AG04449 (cell line): ENCODE measurements at regions not wholly inside any gene's neighbourhood (a gene's known extent, or its start where the extent isn't known, plus 50 kb on each side); places are given as distances from the start of the nearest gene placed in this dataset.

ENCODE experiments used
- CTCF ChIA-PET: fragments of 350-600 bp; formaldehyde crosslinking; extraction: SDS; loops from one replicate; lab custom pipeline; 2021; ENCODE audit warnings: antibody characterized with exemption; lab: Yijun Ruan, JAX
- POLR2A ChIA-PET: fragments of 400-600, 350-600 bp; formaldehyde crosslinking; extraction: SDS; loops from one replicate; lab custom pipeline; 2020; ENCODE audit warnings: antibody characterized with exemption, inconsistent platforms; lab: Yijun Ruan, JAX
- DNase-seq: peaks from one replicate; pipeline ENCODE4 v3.0.0-alpha.2; 2010; ENCODE audit warnings: low read depth, low spot score
- H3K4me3 ChIP-seq: 2 replicates; pipeline ENCODE4 v1.5.1; 2011; ENCODE audit warnings: low read depth, mild to moderate bottlenecking, control low read depth, low read length
- TF ChIP-seq, protein P1 (sequence below): IDR thresholded peaks from one replicate; pipeline ENCODE4 v1.5.1; 2011; ENCODE audit warnings: mild to moderate bottlenecking, moderate library complexity, low read length, control low read depth, inconsistent platforms; ENCODE audit not compliant: insufficient read depth; ENCODE audit errors: missing control alignments

GRCh38 chr5:143660625-143661024, 151.3 kb upstream of the HMHB1 start:
- ChIA-PET CTCF (interaction anchor here (0.6 kb wide), 1 partner anchor 339 kb away, joined by 3 read pairs; no protein-coding TSS in a partner anchor), POLR2A (no interaction called here)
- TF ChIP-seq, protein P1, sequence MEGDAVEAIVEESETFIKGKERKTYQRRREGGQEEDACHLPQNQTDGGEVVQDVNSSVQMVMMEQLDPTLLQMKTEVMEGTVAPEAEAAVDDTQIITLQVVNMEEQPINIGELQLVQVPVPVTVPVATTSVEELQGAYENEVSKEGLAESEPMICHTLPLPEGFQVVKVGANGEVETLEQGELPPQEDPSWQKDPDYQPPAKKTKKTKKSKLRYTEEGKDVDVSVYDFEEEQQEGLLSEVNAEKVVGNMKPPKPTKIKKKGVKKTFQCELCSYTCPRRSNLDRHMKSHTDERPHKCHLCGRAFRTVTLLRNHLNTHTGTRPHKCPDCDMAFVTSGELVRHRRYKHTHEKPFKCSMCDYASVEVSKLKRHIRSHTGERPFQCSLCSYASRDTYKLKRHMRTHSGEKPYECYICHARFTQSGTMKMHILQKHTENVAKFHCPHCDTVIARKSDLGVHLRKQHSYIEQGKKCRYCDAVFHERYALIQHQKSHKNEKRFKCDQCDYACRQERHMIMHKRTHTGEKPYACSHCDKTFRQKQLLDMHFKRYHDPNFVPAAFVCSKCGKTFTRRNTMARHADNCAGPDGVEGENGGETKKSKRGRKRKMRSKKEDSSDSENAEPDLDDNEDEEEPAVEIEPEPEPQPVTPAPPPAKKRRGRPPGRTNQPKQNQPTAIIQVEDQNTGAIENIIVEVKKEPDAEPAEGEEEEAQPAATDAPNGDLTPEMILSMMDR, result no peak
- no peak overlapping the region for H3K4me3 ChIP-seq
- no peak for DNase-seq

DNA sequence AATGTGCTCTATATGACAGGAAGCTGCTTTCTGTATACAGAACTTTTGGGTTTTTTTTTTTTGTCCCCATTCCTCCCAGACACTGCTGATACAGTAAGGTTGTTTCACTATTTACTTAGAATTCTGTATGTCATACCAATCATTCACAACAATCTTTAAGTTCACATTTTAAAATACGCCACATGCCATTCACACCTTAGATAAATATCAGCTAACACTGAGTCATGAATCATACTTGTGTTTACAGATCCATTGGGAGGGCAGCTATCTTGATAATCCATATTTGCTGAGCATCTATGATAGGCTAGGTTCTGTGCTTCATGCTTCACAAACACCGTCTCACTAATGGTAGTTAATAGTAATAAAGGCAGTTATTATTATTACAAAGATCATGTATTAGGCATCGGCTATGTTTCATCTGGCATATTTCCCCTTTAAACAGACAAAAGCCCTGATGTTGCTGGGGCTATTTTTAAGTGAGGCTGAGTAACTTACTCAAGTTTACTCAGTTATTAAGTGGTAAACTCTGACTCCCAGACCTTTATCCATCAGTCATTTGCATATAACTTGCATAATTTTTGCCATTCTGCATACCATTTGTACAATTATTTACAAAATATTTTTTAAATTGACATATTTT, 152.2 kb upstream of the HMHB1 start:
- TF ChIP-seq, protein P1, result no peak
- ChIA-PET CTCF (no interaction called here), POLR2A (no interaction called here)
- DNase-seq, result no peak
- H3K4me3 ChIP-seq, result no peak overlapping the region

DNA sequence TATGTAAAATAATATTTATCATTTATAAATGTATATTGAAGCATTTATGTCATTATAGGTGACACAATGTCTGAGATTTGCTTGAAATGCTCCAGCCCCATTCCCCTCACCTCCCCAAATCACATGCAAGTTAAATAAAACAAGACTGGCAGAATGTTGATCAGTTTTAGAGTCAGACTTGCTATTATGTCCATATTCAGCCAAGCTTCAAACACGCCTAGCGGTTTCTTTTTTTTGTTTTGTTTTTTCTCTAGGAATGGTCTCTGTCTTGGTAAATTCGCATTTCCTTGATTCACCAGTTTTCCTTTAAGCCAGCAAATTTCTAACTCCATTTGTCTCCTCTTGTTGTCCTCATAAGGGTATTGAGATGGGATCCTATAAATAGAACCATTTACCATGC, 153.0 kb upstream of the HMHB1 start:
- H3K4me3 ChIP-seq, result no peak overlapping the region
- POLR2A ChIA-PET, result no interaction called here
- DNase-seq, result no peak
- TF ChIP-seq, protein P1, result no peak
- CTCF ChIA-PET, result no interaction called here

- CTCF ChIA-PET, result no interaction called here
- TF ChIP-seq, protein P1, result no peak
- DNase-seq, result no peak
- POLR2A ChIA-PET, result no interaction called here
- no peak overlapping the region for H3K4me3 ChIP-seq
These were observed 154.2 kb upstream of the HMHB1 start for GRCh38 chr5:143657647-143658285.

- DNase-seq, result no peak
- ChIA-PET CTCF (no interaction called here), POLR2A (no interaction called here)
- no peak overlapping the region for H3K4me3 ChIP-seq
- TF ChIP-seq, protein P1, result no peak
These were observed 158.1 kb upstream of the HMHB1 start for GRCh38 chr5:143653766-143654282.

GRCh38 chr5:143653256-143653655, 158.7 kb upstream of the HMHB1 start:
- no peak overlapping the region for H3K4me3 ChIP-seq
- TF ChIP-seq, protein P1, result no peak
- CTCF ChIA-PET, result no interaction called here
- POLR2A ChIA-PET, result no interaction called here
- no peak for DNase-seq
